Astrocyte (in vitro differentiated cells and primary cell): ENCODE measurements at regions not wholly inside any gene's neighbourhood (a gene's known extent, or its start where the extent isn't known, plus 50 kb on each side); places are given as distances from the start of the nearest gene placed in this dataset.

Experiments
- DNase-seq: peaks from one replicate; pipeline ENCODE4 v3.0.0-alpha.2; 2010; ENCODE audit warnings: low read depth
- FAIRE-seq: peaks from 2 replicates; lab custom pipeline; 2011; peaks lifted over from hg19 to GRCh38; lab: Jason Lieb, UNC
- H2AFZ ChIP-seq: 2 replicates; pipeline ENCODE4 v1.6.0; 2012; ENCODE audit warnings: low read depth, low read length, inconsistent platforms
- H3K27ac ChIP-seq: 2 replicates; pipeline ENCODE4 v1.5.1; 2011; ENCODE audit warnings: low read depth, low read length, inconsistent platforms
- H3K27me3 ChIP-seq: 2 replicates; pipeline ENCODE4 v1.6.0; 2011; ENCODE audit warnings: low read length, inconsistent platforms; ENCODE audit not compliant: insufficient read depth
- H3K36me3 ChIP-seq: 2 replicates; pipeline ENCODE4 v1.5.1; 2011; ENCODE audit warnings: low read length, inconsistent platforms; ENCODE audit not compliant: insufficient read depth
- H3K4me1 ChIP-seq: 2 replicates; pipeline ENCODE4 v1.5.1; 2011; ENCODE audit warnings: low read length, inconsistent platforms; ENCODE audit not compliant: insufficient read depth
- H3K4me2 ChIP-seq: 2 replicates; pipeline ENCODE4 v1.6.0; 2012; ENCODE audit warnings: low read length, inconsistent platforms
- H3K4me3 ChIP-seq: 2 replicates; pipeline ENCODE4 v1.5.1; 2011; ENCODE audit warnings: low read depth, mild to moderate bottlenecking, low read length, inconsistent platforms; ENCODE audit not compliant: insufficient read depth
- H3K79me2 ChIP-seq: 2 replicates; pipeline ENCODE4 v1.6.0; 2012; ENCODE audit warnings: mild to moderate bottlenecking, low read length, inconsistent platforms; ENCODE audit not compliant: insufficient read depth
- H3K9ac ChIP-seq: 2 replicates; pipeline ENCODE4 v1.6.0; 2012; ENCODE audit warnings: mild to moderate bottlenecking, low read length, inconsistent platforms
- H3K9me3 ChIP-seq: 2 replicates; pipeline ENCODE4 v1.5.1; 2012; ENCODE audit warnings: low read depth, mild to moderate bottlenecking, low read length, inconsistent platforms; ENCODE audit not compliant: insufficient read depth
- H4K20me1 ChIP-seq: 2 replicates; pipeline ENCODE4 v1.6.0; 2012; ENCODE audit warnings: low read length, inconsistent platforms; ENCODE audit not compliant: insufficient read depth
- H3K27ac Mint-ChIP-seq: one replicate; pipeline ENCODE4 v1.8.0; 2021; ENCODE audit warnings: mild to moderate bottlenecking, mixed read lengths; ENCODE audit not compliant: unreplicated experiment
- H3K27me3 Mint-ChIP-seq: one replicate; pipeline ENCODE4 v1.8.0; 2021; ENCODE audit warnings: low read depth, mixed read lengths; ENCODE audit not compliant: unreplicated experiment
- H3K36me3 Mint-ChIP-seq: one replicate; pipeline ENCODE4 v1.8.0; 2021; ENCODE audit warnings: low read depth, mixed read lengths; ENCODE audit not compliant: unreplicated experiment
- H3K4me1 Mint-ChIP-seq: one replicate; pipeline ENCODE4 v1.8.0; 2021; ENCODE audit warnings: low read depth, mixed read lengths; ENCODE audit not compliant: unreplicated experiment
- H3K4me3 Mint-ChIP-seq: one replicate; pipeline ENCODE4 v1.8.0; 2021; ENCODE audit warnings: mild to moderate bottlenecking, moderate library complexity, mixed read lengths; ENCODE audit not compliant: unreplicated experiment
- H3K9me3 Mint-ChIP-seq: one replicate; pipeline ENCODE4 v1.8.0; 2021; ENCODE audit warnings: mild to moderate bottlenecking, mixed read lengths; ENCODE audit not compliant: unreplicated experiment
- CTCF ChIP-seq: IDR thresholded peaks from 2 replicates; pipeline ENCODE4 v1.5.1; 2011; ENCODE audit warnings: low read depth, mild to moderate bottlenecking, inconsistent platforms, low read length, moderate library complexity; ENCODE audit not compliant: insufficient read depth
- EZH2 ChIP-seq: IDR thresholded peaks from 2 replicates; pipeline ENCODE4 v1.6.1; 2012; ENCODE audit warnings: mild to moderate bottlenecking, low read length, inconsistent platforms; ENCODE audit not compliant: insufficient read depth

- no peak overlapping the region for H3K4me3 Mint-ChIP-seq
- Histone ChIP-seq H4K20me1 (peaks cover 4% of the 10 kb centered on the region), H3K27ac (no peak overlapping the region), H2AFZ (no peak overlapping the region), H3K79me2 (no peaks in the 10 kb centered on the region), H3K36me3 (no peaks in the 10 kb centered on the region), H3K4me1 (no peaks in the 10 kb centered on the region), H3K9me3 (no peaks in the 10 kb centered on the region), H3K27me3 (peaks cover 73% of the 10 kb centered on the region), H3K4me3 (no peak overlapping the region), H3K4me2 (no peak overlapping the region), H3K9ac (no peak overlapping the region)
- peaks cover 11% of the 10 kb centered on the region for H3K4me1 Mint-ChIP-seq
- peaks cover 4% of the 10 kb centered on the region for H3K36me3 Mint-ChIP-seq
- H3K9me3 Mint-ChIP-seq = no peaks in the 10 kb centered on the region
- H3K27ac Mint-ChIP-seq = no peak overlapping the region
- peaks cover 91% of the 10 kb centered on the region for H3K27me3 Mint-ChIP-seq
- FAIRE-seq (no peak), DNase-seq (no peak)
- TF ChIP-seq EZH2 (no peak), CTCF (no peak)
Observed at GRCh38 chr10:101285519-101286070, 56.3 kb upstream of the LBX1 start.

- peaks cover 2% of the 10 kb centered on the region for H3K4me1 ChIP-seq
- H3K79me2 ChIP-seq = no peaks in the 10 kb centered on the region
- DNase-seq = no peak
- Mint-ChIP-seq H3K36me3 (peaks cover 4% of the 10 kb centered on the region), H3K27ac (no peak overlapping the region), H3K4me1 (peaks cover 11% of the 10 kb centered on the region), H3K4me3 (no peak overlapping the region), H3K9me3 (no peaks in the 10 kb centered on the region), H3K27me3 (peaks cover 89% of the 10 kb centered on the region)
- no peaks in the 10 kb centered on the region for H3K9me3 ChIP-seq
- TF ChIP-seq CTCF (no peak), EZH2 (no peak)
- peaks cover 4% of the 10 kb centered on the region for H4K20me1 ChIP-seq
- no peaks in the 10 kb centered on the region for H3K36me3 ChIP-seq
- FAIRE-seq = no peak
- no peak overlapping the region for H3K4me3 ChIP-seq
- H3K27me3 ChIP-seq = peaks cover 79% of the 10 kb centered on the region
- no peak overlapping the region for H3K9ac ChIP-seq
- H3K27ac ChIP-seq = no peak overlapping the region
- H3K4me2 ChIP-seq = no peak overlapping the region
- no peak overlapping the region for H2AFZ ChIP-seq
Observed at GRCh38 chr10:101286248-101287046, 57.2 kb upstream of the LBX1 start.
